ENCODE measurements at regions not wholly inside any gene's neighbourhood (a gene's known extent, or its start where the extent isn't known, plus 50 kb on each side); places are given as distances from the start of the nearest gene placed in this dataset.

DNA sequence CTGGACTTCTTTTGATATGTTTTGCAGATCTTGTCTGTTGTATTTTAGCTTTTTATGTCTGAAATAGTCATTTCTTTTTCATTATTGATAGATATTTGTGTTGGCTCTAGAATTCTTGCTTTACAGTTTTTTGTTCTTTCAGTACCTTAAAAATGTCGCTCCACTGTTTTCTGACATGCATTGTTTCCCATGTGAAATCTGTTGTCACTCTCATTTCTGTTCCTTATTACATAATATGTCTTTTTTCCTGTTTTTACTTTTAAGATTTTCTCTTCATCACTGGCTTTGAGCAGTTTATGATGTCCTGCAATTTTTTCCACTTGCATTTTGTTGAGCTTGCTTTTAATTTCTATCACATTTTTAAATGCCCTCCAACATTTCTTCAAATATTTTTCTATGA, 270.4 kb upstream of the TARS1 start:
- TF ChIP-seq, protein P1, sequence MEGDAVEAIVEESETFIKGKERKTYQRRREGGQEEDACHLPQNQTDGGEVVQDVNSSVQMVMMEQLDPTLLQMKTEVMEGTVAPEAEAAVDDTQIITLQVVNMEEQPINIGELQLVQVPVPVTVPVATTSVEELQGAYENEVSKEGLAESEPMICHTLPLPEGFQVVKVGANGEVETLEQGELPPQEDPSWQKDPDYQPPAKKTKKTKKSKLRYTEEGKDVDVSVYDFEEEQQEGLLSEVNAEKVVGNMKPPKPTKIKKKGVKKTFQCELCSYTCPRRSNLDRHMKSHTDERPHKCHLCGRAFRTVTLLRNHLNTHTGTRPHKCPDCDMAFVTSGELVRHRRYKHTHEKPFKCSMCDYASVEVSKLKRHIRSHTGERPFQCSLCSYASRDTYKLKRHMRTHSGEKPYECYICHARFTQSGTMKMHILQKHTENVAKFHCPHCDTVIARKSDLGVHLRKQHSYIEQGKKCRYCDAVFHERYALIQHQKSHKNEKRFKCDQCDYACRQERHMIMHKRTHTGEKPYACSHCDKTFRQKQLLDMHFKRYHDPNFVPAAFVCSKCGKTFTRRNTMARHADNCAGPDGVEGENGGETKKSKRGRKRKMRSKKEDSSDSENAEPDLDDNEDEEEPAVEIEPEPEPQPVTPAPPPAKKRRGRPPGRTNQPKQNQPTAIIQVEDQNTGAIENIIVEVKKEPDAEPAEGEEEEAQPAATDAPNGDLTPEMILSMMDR (IDR thresholded peaks at IDR 0.05), result no peak
- TF ChIP-seq POLR2A (IDR thresholded peaks at IDR 0.05; ENCODE audit: low read length) (no peak), EP300 (IDR thresholded peaks at IDR 0.05) (no peak), RAD21 (conservative IDR thresholded peaks at IDR 0.05 in 1 of 2, IDR thresholded peaks at IDR 0.05 in 1 of 2) (no peak), JUN (IDR thresholded peaks at IDR 0.05) (no peak), MAFK (IDR thresholded peaks at IDR 0.05; ENCODE audit: partially characterized antibody) (no peak), MYC (IDR thresholded peaks at IDR 0.05; ENCODE audit: borderline replicate concordance, low read length) (no peak), MAZ (IDR thresholded peaks at IDR 0.05; ENCODE audit: borderline replicate concordance, low read depth, low read length) (no peak), CHD4 (IDR thresholded peaks at IDR 0.05; ENCODE audit: borderline replicate concordance) (no peak), BCL3 (IDR thresholded peaks at IDR 0.05) (no peak)

Measured in A549 (cell line).